Activated CD4-positive, CD25-positive, alpha-beta regulatory T cell treated with anti-CD3 and anti-CD28 coated beads, Interleukin-2, amount 50 U/mL, for 24 hours (primary cell): ENCODE measurements at regions not wholly inside any gene's neighbourhood (a gene's known extent, or its start where the extent isn't known, plus 50 kb on each side); places are given as distances from the start of the nearest gene placed in this dataset.
A peak's percentile ranks its signal among the peaks of the same experiment; 100 is the strongest.

Experiments used
- ATAC-seq, 2 donors: fragments of 150-1000 bp; cut with Tn5 transposase; one replicate each; pipeline ENCODE4 v1.10.0; 2021; ENCODE audit warnings: mild to moderate bottlenecking in 1 of 2, moderate library complexity in 1 of 2

GRCh38 chr3:141418751-141419150 is 50.4 kb downstream of the ZBTB38 start:
- no peak for ATAC-seq

DNA sequence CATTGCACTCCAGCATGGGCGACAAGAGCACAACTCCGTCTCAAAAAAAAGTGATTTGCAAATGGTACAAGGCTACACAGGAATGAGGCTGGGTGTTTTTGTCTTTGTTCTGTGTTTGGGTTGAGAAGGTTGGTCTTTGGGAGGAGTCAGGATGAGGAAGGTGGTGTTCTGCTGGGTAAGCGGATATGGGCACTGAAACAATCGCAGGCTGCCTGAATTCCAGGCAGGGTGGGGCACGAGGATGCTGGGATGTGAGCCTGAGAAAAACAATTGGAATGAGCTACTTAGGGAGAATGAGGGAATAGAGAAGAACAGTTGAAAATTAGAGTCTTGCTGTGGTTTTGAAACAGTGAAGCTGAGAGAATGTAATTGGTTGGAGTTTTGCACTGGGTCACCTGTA is 51.6 kb downstream of the ZBTB38 start:
- no peak for ATAC-seq

- ATAC-seq, result no peak
Measured at GRCh38 chr3:141421186-141421585, 52.9 kb downstream of the ZBTB38 start.

DNA sequence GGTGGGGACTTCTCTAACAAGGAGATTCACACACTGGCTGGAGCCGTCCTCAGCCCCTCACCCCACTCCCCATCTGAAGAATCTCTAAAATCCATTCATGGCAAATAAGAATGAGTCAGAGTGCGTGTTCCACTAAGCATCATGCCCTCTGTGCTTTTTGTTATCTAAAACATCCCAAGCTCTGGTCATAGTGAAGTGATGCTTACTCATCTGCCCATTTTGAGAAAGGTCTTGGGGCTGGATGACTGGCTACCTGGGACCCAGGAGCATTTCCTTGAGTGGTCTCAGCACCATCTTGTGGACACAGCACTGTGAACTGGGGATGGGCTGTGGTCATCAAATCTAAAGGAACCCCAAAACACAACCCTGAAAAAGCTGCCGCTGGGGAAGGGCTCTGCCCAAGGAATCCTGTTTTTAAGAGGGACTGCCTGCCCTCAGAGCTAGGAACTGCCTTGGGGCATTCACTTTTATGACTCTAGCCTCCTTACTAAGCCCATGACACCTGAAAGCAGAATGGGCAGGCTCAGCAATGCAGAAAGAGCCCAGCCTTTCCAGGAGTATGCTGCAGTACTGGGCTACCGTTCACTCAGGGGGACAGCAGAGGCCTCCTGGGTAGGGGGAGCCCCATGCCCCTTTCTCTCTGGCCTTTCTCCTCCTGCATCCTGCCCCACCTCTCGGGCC is 53.5 kb downstream of the ZBTB38 start:
- peak in 1 of 2 donors; percentile 17 for ATAC-seq

DNA sequence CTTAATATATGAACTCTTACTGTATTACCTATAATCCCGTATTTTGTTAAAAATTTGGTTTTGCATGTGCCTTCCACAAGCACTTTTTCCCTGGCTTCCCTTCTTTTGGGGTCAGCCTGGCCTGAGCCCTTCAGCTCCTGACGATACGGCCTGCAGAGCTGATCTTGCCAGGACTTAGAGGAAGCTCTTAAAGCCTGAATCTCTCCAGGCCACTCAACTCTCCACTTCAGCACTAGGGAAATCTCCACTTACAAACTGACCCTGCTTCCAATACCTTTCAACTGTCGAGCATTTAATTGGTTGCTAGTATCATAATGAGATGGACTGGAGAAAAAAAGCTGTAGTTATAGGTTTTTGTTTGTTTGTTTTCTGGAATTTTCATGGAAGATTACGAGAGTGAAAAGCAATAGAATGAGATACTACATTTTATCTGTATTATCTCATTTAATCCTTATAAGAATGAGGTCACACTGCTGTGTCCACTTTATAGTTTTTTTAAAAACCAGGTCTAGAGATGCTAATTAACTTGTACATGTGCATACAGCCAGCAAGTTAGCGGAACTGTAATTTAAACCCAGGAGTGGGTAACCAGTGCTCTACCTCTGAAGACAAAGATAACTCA is 54.8 kb downstream of the ZBTB38 start:
- no peak for ATAC-seq

DNA sequence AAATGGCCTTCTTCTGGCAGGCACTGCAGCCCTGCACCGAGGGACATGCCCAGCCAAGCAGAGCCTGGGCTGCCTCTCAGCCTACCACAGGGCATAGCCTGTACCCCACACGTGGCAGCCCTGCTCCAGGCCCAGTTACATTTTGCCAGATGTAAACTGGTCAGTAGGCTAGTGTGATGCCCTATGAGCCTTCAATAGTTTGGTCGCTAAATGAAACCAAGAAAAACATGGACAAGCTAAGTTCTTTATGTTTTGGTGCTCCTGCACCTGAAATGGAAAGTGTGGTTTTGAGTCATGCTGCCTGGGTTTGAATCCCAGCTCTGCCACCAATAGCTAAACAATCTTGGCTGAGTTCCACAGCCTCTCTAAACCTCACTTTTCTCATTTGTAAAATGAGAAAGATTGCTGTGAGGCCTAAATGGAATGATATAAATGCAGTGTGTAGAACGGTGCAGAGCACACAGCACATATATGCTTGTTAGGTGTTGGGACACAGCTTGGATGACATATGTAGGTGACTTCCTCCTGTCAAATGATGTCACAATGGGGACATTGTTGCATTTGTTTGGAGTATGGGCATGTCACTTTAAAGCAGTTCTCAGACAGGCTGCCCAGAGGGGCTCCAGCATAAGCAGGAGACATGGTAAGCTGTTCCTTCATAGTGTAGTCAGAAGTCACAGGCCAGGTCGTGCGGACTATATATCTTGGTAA is 57.4 kb downstream of the ZBTB38 start:
- peak in 1 of 2 donors; percentile 17 for ATAC-seq

DNA sequence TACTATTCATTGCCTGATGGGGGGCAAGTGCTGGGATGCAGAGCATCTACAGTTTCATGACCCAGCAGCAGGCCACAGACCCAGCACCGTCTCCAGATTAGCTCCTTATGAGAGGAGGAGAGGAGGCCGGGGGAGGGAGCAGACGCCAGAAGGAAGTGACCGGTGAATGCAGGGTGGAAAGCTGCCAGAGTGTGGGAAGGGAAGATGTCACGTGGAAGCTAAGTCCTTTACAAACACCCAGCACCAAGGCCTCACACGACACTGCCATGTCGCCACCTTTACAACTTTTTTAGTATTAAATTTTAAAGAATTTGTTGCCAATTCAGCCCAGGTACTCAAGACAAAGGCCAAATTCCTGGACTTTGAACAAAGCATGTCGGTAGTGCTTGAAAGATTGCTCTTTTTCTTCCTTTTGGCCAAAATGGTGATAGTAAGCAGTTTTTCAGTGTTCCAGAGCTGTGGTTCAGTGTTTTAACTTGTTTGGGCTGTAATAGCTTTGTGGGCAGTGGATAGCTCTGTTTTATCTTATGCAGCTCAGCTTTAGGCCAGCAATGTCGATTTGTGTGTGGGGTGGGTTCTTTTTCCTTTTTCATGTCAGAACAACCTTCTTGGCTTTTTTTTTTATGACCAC is 58.2 kb downstream of the ZBTB38 start:
- ATAC-seq, result no peak

DNA sequence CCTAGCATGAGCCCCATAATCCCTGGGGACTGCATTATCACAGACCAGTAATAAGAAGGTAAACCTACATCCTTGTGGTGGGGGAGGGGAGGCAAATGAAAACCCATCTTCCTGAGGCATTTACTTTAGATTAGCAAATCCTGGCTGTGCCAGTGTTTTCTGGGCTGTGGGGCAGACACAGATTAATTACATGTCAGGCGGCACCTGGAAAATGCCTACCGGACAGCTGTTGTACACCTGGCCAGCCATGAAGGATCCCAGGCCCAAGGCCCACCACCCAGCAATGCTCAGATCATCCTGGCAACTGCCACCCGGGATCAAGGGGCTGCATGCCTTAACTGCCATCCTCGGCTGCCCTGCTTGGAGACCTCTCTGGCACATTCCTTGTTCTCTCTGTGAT is 59.1 kb upstream of the RASA2 start:
- no peak for ATAC-seq

DNA sequence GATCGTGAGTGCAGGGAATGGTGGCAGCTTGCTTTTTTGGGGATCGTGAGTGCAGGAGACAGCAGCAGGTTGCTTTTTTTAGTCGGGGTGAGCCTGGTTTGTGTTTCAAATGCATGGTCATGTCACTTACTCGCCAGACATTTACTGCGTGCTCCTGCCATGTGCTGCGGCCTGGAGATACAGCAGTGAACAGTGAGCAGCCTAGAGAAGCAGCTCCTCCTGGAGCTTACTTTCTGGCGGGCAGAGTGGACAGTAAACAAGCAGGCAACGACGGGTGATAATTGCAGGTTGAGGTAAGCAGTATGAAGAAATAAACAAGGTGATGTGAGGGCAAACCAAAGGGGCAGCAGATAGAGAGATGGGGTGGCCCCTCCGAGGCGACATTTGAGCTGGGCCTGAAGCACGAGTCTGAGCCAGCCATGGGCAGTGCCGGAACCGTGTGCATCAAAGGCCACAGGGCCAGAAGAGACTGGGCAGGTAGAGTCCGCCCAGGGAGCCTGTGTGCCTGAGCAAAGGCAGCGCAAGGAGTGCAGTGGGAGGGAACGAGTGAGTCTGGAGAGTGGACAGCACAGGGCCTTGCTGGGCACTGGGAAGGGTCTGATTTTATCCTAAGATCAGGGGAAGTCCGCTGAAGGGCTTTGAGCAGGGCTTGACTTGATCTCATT is 57.3 kb upstream of the RASA2 start:
- ATAC-seq, result no peak

DNA sequence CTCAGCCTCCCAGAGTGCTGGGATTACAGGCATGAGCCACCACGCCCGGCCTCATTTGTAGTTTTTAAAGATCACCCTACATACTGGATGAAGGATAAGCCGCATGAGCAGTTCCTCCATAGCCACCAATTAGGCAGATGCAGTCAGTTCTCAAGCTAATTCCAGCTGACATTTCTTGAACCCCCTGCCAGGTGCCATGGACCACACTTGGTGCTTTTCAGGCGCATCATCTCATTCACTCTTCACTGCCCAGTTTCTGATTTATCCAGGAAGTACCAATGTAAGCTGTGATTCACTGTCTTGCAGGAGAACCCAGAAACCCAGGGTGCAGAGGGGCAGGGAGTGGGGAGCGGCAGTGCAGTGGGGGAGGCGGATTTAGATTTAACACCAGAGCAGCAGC is 56.5 kb upstream of the RASA2 start:
- no peak for ATAC-seq

DNA sequence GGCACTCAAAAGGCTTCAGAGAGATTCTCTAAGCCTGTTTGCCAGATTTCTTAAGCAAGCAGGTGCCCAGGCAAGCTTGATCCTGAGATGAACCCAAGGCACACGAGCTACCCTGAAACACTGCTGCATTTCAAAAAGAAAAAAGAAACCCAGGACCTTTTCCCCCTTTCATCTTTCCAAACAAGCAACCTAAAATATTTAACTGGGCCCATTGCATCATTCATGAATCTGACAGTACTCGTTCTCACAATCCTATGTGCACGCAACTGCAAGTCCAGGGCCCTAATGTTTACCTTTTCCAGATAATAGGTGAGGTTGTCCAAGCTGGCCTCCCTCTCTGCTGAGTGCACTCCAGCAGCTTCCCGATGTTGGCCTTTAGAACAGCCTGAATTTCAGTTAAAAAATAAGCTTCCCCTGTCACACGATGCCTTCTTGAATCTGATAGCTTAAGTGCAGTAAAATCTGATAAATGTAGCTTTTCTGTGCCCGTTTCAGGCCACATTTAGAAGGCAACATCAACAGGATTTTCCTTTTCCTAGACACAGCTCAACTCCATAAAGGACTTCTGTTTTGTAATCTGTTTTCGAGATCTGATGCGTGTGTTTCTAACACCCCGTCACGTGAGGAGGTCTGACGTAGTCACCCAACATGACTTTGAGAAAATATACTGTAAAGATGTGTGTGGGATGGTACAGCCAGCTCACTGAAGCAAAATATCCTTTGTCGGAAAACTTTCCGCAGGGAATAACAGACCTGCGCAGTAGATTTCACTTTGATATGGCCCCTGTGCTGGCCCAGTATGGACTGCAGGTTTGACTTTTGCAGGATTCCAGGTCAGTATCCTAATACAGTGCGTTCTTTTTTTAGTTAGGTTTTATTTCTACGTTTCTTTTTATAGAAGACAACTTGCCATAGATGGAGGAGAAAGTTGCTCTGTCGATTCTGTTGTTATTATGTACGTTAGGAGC is 55.1 kb upstream of the RASA2 start:
- ATAC-seq, result no peak

DNA sequence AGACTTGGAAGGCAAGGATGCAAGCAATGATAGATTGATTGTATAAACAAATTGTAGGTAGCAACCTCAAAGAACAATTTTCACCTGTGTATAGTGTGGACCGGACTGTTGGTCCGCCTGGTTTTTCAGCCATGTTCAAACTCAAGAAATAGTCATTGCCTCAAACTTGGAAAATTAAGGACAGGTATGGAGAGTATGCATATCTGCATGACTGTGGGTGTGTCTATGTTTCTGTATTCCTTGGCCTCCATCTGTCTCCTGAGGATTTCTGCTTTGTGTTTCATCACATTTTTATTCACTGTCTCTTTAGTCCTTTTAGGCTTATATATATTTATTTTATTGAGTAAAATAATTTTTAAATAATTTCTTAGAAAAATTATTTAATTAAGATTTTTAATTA is 53.9 kb upstream of the RASA2 start:
- no peak for ATAC-seq

- ATAC-seq, result no peak
Measured at GRCh38 chr3:141434255-141434654, 52.6 kb upstream of the RASA2 start.

GRCh38 chr3:141436180-141436579 is 50.6 kb upstream of the RASA2 start:
- ATAC-seq, result no peak
